A673 (cell line): ENCODE measurements at regions not wholly inside any gene's neighbourhood (a gene's known extent, or its start where the extent isn't known, plus 50 kb on each side); places are given as distances from the start of the nearest gene placed in this dataset.

Source experiments
- BruUV-seq: library from RNA; stranded (reverse); fragments of 400-500 nt; replicated peaks from 2 replicates; lab custom pipeline; 2021; lab: Mats Ljungman, UMichigan
- CTCF ChIA-PET: fragments of 300-600 bp; sonication (Branson Sonifier 250); formaldehyde crosslinking; loops from one replicate; lab custom pipeline; 2022; ENCODE audit warnings: antibody characterized with exemption; lab: Charles Lee
- POLR2A ChIA-PET: fragments of 300-600 bp; sonication (Branson Sonifier 250); formaldehyde crosslinking; loops from one replicate; lab custom pipeline; 2022; ENCODE audit warnings: antibody characterized with exemption; ENCODE audit not compliant: low non-redundant PET; lab: Charles Lee
- DNase-seq: peaks from one replicate; pipeline ENCODE4 v3.0.0-alpha.2; 2015; ENCODE audit warnings: low spot score
- H3K27ac ChIP-seq: fragments of 200-600 bp; sonication (generic); 2 replicates; pipeline ENCODE4 v1.5.1; 2016; ENCODE audit warnings: mixed run types, low read depth, mild to moderate bottlenecking, mixed read lengths, antibody characterized with exemption, low read length; ENCODE audit not compliant: poor library complexity, severe bottlenecking
- H3K27me3 ChIP-seq: fragments of 200-600 bp; sonication (generic); replicated peaks from 2 replicates; pipeline ENCODE4 v1.6.1; 2017; ENCODE audit warnings: mixed run types, low read depth, mild to moderate bottlenecking, mixed read lengths, antibody characterized with exemption, low read length; ENCODE audit not compliant: insufficient read depth, poor library complexity
- H3K36me3 ChIP-seq: fragments of 200-600 bp; sonication (generic); 2 replicates; pipeline ENCODE4 v1.6.1; 2016; ENCODE audit warnings: mixed run types, mild to moderate bottlenecking, mixed read lengths, antibody characterized with exemption, low read length; ENCODE audit not compliant: insufficient read depth, poor library complexity, severe bottlenecking
- H3K4me1 ChIP-seq: fragments of 200-600 bp; sonication (generic); 2 replicates; pipeline ENCODE4 v1.6.1; 2017; ENCODE audit warnings: mixed run types, mild to moderate bottlenecking, mixed read lengths, antibody characterized with exemption, low read length; ENCODE audit not compliant: insufficient read depth, poor library complexity, severe bottlenecking
- H3K4me3 ChIP-seq: fragments of 200-600 bp; sonication (generic); 2 replicates; pipeline ENCODE4 v1.5.1; 2016; ENCODE audit warnings: low read depth, mixed run types, mild to moderate bottlenecking, mixed read lengths, low read length; ENCODE audit not compliant: poor library complexity, severe bottlenecking
- H3K9me3 ChIP-seq: fragments of 200-600 bp; sonication (generic); 2 replicates; pipeline ENCODE4 v1.6.1; 2016; ENCODE audit warnings: mixed run types, low read depth, mild to moderate bottlenecking, mixed read lengths, antibody characterized with exemption, low read length; ENCODE audit not compliant: poor library complexity, severe bottlenecking
- EZH2 ChIP-seq: fragments of 200-600 bp; sonication (generic); IDR thresholded peaks from 2 replicates; pipeline ENCODE4 v1.6.1; 2017; ENCODE audit warnings: borderline replicate concordance, low read depth, mild to moderate bottlenecking, mixed read lengths, antibody characterized with exemption, low read length; ENCODE audit not compliant: poor library complexity, severe bottlenecking
- intact Hi-C: fragments of 100-400 bp; cut with micrococcal nuclease; formaldehyde crosslinking; loops from one replicate; pipeline ENCODE4 v1.10.0; 2022; ENCODE audit not compliant: unreplicated experiment
- TF ChIP-seq, protein P1 (sequence below): fragments of 300-800, 200-600 bp; sonication (generic); conservative IDR thresholded peaks from 2 replicates; pipeline ENCODE4 v1.5.1; 2017; ENCODE audit warnings: low read depth, mild to moderate bottlenecking, antibody characterized with exemption, low read length, moderate library complexity, mixed read lengths

DNA sequence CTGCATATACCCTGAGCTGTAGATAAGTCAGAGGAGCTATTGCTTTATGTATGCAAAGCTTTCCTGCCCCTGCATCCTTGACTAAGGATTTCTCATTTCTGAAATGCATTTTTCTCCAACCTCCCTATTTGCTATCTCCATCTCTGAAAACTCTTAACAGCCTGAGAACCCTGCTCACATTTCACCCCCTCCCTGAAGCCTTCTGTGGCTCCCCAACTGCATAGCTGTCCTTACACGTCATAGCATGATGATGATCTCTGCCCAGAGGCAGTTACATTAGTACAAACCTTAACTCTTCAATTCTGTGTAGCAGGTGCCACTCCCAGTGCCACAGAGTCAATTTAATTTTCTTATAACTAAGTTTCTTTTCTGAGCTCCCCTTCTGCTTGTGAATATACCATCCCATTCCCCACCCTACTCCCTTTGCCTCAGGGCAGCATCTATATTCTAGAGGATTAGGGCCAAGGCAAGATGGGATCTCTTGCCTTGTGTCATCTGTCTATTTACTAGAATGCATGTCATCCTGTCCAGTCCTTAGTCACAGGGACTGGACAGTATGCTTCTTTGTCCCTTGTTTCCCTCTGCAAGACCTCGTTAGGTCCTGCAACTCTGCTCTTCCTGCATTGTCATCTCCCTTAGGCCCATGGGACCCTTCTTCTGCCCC, 149.7 kb upstream of the SPRY4 start:
- Histone ChIP-seq H3K9me3 (peaks cover 13% of the 10 kb centered on the region), H3K4me3 (no peak overlapping the region), H3K4me1 (peaks cover 9% of the 10 kb centered on the region), H3K36me3 (peaks cover 3% of the 10 kb centered on the region), H3K27me3 (no peaks in the 10 kb centered on the region), H3K27ac (no peak overlapping the region)
- no peak for DNase-seq
- POLR2A ChIA-PET: no interaction called here
- no peak for TF ChIP-seq EZH2
- TF ChIP-seq, protein P1, sequence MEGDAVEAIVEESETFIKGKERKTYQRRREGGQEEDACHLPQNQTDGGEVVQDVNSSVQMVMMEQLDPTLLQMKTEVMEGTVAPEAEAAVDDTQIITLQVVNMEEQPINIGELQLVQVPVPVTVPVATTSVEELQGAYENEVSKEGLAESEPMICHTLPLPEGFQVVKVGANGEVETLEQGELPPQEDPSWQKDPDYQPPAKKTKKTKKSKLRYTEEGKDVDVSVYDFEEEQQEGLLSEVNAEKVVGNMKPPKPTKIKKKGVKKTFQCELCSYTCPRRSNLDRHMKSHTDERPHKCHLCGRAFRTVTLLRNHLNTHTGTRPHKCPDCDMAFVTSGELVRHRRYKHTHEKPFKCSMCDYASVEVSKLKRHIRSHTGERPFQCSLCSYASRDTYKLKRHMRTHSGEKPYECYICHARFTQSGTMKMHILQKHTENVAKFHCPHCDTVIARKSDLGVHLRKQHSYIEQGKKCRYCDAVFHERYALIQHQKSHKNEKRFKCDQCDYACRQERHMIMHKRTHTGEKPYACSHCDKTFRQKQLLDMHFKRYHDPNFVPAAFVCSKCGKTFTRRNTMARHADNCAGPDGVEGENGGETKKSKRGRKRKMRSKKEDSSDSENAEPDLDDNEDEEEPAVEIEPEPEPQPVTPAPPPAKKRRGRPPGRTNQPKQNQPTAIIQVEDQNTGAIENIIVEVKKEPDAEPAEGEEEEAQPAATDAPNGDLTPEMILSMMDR: no peak
- CTCF ChIA-PET: no interaction called here
- no TSS peak for BruUV-seq
- intact Hi-C loops: no loop called here

GRCh38 chr5:142473038-142473437, 148.2 kb upstream of the SPRY4 start:
- ChIA-PET POLR2A (no interaction called here), CTCF (interaction anchor here (0.6 kb wide), 2 partner anchors 27 to 330 kb away, joined by 3 to 4 read pairs; no protein-coding TSS in a partner anchor)
- no peak for DNase-seq
- Histone ChIP-seq H3K4me3 (no peak overlapping the region), H3K4me1 (peaks cover 9% of the 10 kb centered on the region), H3K9me3 (no peaks in the 10 kb centered on the region), H3K27me3 (no peaks in the 10 kb centered on the region), H3K27ac (peak overlapping the region; percentile 14), H3K36me3 (no peaks in the 10 kb centered on the region)
- no peak for TF ChIP-seq EZH2
- TF ChIP-seq, protein P1: no peak
- BruUV-seq: no TSS peak
- intact Hi-C loops: no loop called here

DNA sequence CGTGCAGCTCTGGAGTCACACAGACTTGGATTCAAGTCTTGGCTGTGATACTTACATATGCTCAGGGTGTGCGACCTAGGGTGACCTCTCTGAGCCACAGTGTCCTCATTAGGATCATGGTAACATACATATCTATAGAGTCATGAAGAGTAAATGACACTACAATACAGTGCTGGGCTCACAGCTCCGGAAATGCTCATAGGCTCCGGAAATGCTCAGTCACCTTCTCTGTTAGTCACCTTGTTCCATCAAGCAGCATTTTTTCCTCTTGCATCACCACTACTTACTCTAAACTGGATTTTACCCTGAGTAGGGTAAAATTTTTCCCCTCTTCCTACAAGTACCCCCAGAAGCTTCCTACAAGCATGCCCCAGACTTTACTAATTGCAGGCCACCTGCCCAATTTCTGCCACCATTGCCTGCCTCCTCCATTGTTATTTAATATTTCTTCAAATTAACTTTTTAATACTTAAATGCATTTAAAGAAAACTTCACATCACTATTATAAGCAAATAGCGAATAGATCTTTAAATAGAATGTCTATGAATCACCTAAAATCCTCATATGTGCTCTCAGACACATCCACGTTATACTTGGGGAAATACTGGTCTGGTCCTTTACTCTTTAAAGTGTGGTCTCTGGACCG, 147.6 kb upstream of the SPRY4 start:
- peak; percentile 64 for DNase-seq
- no peak overlapping the region for H3K4me3 ChIP-seq
- H3K27me3 ChIP-seq: no peaks in the 10 kb centered on the region
- ChIA-PET POLR2A (no interaction called here), CTCF (interaction anchor here (0.6 kb wide), 1 partner anchor 330 kb away, joined by 4 read pairs; no protein-coding TSS in a partner anchor)
- H3K9me3 ChIP-seq: no peaks in the 10 kb centered on the region
- intact Hi-C loops: no loop called here
- peak overlapping the region; percentile 14 for H3K27ac ChIP-seq
- peaks cover 10% of the 10 kb centered on the region for H3K4me1 ChIP-seq
- BruUV-seq: no TSS peak
- TF ChIP-seq EZH2: no peak
- TF ChIP-seq, protein P1: no peak
- no peaks in the 10 kb centered on the region for H3K36me3 ChIP-seq
